Suppressor macrophage treated with lipopolysaccharide for 1 hour (primary cell): ENCODE measurements at regions not wholly inside any gene's neighbourhood (a gene's known extent, or its start where the extent isn't known, plus 50 kb on each side); places are given as distances from the start of the nearest gene placed in this dataset.
"Not testable (repeated sequence)": the region's sequence is repeated elsewhere in the genome, so short reads cannot be mapped to it uniquely, and the experiment has no call there.

Source experiments
- DNase-seq, 3 donors: peaks; one replicate each; pipeline ENCODE4 v3.0.0-alpha.2; 2020 to 2022

DNA sequence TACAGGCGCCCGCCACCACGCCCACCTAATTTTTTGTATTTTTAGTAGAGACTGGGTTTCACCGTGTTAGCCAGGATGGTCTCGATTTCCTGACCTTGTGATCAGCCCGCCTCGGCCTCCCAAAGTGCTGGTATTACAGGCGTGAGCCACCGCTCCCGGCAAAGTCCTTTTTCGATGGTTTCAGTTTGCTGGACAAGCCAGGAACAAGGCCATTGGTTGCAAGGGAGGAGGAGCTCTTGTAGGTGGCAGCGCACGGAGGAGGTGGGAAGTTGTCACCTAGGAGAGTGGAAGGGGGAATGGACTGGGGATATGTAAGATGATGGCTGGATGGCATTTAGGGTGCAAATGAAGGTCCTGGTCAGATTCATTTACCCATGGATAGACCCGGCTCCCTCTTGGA lies 218.5 kb upstream of the ATP6AP2 start:
- not testable (repeated sequence) for DNase-seq

DNA sequence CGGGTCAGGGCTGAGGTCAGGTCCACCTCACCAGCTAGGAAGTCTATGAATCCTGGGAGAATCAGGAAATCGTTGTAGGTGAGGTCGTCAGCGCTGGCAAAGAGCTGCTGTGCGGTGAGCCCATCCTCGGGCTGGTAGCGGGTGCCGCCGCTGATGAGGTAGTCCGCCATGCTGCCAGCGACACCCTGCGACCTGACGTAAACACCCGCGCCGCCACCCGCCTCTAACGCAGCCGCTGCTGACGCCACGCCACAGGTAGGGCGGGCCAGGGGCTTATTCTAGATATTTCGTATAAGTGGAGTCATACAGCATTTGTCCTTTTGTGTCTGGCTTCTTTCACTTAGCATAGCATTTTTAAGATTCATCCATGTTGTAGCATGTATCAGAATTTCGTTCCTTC lies 220.2 kb upstream of the ATP6AP2 start:
- DNase-seq, result no peak

DNA sequence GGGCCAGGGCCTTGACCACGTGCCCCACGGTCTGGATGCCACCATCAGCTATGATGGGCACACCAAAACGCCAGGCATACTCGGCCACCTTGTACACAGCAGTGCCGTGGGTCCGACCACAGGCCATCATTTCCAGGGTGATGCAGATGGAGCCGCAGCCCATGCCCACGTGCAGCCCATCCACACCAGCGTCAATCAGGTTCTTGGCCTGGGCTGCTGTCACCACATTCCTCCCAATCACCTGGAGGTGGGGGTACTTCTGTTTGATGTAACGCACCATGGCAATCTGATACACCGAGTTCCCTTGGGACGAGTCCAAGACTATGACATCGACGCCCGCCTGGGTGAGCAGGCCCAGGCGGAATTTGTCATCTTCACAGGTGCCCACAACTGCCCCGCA lies 221.2 kb upstream of the ATP6AP2 start:
- no peak for DNase-seq

DNA sequence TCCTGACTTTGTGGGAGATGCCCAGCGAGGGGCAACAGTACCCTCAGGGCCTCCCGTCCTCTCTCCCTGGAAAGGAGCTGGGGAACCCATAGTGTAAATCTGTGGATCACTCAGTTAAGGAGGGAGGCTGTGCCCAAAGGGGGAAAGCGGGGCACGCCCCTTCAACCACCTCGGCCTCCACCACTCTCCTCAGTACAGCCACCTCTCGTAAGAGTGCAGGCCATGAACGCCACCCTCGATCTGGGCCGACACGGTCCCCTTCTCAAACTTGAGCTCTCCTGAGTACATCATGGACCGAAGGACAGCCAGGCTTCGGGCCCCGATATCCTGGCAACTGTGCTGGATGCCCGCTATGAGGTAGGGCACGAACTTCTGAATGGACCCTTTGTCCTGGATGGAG lies 221.8 kb upstream of the ATP6AP2 start:
- no peak for DNase-seq

DNA sequence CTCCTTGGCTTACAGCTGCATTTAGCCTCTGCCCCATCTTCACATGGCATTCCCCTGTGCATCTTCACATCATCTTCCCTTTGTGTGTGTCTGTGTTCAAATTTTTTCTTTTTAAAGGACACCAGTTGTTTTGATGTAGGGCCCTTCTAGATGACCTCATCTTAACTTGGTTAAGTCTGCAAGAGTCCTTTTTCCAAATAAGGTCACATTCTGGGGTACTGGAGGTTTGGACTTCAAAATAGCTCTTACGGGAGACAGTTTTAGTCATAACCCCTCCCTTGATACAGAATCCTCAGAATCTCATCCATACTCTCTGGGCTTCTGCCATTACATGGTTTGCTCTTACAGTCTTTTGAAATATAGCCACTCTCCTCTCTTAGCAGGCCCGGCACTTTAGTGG lies 231.5 kb upstream of the ATP6AP2 start:
- no peak for DNase-seq

DNA sequence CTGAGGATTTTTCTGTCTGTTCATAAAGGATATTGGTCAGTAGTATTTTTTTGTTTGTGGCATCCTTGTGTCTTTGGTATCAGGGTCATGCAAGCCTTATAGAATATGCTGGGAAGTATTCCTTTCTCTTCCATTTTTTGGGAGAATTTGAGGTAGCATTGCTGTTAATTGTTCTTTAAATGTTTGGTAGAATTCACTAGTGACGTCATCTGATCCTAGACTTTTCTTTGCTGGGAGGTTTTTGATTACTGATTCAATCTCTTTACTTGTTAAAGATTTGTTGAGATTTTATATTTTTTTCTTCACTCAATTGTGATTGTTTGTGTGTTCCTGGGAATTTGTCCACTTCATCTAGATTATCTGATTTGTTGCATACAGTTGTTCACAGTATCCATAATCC lies 234.4 kb upstream of the ATP6AP2 start:
- DNase-seq, result no peak

DNA sequence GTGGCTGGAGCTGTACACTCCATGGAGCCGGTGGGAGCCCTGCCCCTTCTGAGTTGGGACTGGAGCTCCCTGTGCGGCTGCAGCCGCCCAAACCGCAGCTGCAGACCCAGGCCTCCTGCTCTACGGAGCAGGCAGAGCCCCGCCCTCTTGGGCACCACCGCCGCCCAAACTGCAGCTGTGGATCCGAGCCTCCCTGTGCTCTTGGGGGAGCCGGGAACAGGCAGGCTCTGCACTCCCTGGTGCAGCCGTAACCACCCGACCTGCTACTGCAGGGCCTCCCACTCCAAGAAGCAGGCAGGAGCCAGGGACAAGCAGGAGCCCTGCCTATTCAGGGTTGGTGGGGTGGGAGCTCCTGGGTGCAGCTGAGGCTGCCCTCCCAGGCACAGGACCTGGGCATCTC lies 237.5 kb upstream of the ATP6AP2 start:
- no peak for DNase-seq

DNA sequence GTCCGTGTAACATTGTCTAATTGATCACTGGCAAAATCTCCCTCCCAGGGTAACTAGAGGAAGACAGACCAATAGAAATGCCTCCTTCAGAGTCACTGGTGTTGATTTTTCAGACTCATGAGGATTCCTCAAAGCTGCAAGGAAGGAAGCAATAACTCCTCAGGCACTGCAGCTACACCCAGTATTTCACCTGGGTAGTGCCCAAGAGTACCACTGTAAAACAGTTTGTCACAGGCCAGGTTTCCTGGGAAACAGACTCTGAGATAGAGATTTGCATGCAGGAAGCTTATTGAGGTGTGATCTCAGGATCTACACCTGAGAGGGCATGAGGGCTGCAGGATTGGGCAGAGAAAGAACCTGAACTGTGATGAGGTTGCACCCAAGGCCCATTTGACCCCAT lies 240.7 kb upstream of the ATP6AP2 start:
- no peak for DNase-seq

DNA sequence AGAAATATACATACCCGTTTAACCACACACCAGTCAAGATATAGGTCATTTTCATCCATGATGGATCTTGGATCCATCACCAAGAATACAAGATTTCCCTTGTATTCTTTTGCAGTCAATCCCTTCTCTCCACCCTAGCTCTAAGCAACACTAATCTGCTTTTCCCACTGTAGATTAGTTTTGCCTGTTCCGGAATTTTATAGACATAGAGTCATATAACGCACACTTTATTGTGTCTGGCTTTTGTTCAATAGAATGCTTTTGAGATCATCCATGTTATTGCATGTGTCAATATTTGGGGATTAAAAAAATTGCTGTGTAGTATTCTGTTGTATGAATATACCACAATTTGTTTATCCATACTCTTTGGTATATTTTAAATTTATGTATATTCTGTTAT lies 235.6 kb upstream of the BCOR start:
- DNase-seq, result no peak

DNA sequence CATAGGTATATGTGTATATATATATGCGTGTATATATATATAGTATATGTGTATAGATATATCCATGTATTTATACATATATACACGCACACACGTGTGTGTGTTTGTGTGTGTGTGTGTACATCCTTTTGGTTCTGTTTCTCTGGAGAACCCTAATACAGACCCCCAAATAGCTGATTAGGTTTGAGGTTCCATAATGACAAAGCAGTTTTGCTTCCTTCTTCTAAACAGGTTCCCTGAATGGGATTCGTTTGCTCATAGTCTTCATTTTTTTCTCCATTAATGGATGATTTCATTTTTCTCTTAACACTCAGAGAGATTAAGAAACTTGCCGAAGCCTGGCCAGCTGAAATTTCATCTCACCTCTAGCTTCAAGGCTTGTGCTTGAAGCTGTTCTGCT lies 234.0 kb upstream of the BCOR start:
- DNase-seq, result peak in 2 of 3 donors; percentile 23 to 27

DNA sequence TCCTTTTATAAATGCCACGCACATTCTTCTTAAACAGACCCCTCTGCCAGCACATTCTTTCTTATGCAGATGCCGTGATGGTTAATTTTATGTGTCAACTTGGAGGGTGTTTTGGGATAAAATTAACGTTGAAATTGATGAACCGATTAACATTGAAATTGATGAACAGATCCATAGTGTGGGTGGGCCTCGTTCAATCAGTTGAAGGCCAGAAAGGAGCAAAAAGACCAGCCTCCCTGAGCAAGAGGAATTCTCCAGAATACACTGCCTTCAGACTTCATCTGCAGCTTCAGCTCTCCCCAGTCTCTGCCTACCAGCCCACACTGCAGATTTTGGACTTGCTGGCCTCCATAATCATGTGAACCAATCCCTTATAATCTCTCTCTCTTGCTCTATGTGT lies 233.6 kb upstream of the BCOR start:
- no peak for DNase-seq

DNA sequence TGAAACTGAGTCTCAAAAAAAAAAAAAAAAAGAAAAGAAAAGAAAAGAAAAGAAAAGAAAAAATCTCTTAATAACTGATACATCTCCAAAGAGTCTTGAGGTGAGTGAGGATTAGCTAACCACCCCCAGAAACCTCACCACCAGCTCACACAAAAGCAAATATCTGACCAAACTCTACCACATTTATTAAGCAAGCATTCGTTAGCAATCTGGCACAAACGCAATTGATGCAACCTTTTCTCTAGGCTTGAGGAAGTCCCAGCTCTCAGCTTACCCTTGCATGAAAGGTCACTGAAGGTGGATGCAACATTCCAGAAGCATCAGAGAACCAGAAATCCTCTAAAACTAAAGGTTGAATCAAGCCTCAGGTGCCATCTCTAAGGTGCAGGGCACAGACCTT lies 231.9 kb upstream of the BCOR start:
- peak; percentile 8 to 37 (median 21) for DNase-seq

DNA sequence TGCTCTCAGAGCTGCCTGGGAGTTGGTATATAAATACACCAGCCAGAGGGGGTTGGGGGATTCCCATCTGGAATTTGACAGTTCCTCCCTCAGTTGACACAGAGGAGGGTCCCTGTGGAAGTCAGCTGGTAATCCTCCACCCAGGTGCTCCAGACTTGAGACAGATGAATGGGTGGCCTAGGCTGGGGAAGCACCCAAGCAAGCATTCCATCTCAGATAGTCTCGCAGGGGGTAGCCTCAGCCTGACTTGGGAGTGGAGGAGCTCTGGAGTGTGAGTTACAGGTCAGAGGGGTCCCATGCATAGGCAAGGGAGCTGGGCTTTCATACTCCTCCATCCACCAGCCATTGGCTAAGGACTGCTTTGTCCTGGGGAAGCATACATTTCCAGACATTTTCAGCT lies 229.3 kb upstream of the BCOR start:
- no peak for DNase-seq

DNA sequence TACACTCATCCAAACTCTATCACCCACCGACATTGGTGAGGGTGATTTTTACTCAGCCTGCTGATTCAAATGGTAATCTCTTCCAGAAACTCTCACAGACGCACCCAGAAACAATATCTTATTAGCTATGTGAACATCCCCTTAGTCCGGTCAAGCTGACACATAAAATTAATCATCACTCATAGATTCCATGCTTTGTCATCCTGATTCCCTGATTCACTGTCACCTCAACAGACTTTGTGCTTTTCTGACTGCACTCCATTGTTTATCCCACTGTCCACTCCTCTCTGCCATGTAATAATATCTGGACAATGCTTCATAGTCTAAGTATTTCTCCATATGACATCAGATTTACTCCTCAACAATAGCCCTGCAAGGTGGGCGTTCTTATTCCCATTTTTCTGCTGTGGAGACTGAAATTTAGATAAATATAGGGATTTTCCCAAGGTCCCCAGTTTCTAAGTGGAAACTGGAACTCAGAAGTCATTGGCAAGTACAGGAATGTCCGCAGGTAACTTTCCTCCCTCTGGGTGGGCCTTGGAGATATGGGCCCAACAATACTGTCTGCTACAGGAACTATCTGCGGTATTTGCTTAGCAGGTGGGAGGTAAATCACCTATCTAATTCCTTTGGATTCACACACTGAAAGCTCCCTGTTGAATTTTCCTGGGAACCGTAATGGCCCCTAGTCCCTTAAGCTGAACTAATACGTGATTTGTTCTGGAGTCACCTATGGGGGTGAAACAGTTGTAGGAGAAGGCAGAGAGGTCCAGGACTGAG lies 228.6 kb upstream of the BCOR start:
- DNase-seq, result no peak

DNA sequence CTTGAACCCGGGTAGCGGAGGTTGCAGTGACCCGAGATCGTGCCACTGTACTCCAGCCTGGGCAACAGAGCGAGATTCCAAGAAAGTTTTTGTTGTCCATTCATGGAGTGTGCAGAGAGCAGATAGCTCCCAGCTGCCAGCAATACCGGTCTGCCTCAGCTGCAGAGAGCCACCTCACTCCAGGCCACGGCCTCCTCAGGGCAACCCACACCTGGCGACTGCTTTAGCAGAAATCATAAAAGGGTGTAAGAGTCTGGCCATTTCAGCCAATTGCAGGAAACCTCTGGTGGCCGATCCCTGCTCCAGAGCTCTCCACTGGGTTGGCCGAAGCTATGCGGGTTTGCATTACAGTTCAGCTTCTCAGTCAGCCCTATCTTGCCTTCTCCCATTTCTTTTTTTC lies 227.4 kb upstream of the BCOR start:
- no peak for DNase-seq

DNA sequence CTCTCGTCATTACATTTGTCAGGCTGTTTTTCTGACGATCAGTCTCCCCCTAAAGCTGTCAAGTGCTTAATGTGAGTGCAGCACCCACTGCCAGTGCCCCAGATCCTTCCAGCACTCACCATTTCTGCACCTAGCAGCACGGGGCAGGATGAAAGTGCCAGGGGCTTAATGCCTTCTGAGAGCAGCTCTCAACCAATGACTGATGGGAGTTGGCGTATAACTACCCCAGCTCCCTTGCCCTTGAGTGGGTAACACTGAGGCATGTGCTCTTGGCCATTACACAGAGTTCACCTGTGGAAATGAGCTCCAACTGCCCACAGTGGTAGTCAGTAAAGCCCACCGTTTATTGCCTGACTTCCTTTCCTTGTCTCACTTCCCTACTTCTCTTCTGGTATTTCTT lies 226.2 kb upstream of the BCOR start:
- no peak for DNase-seq

DNA sequence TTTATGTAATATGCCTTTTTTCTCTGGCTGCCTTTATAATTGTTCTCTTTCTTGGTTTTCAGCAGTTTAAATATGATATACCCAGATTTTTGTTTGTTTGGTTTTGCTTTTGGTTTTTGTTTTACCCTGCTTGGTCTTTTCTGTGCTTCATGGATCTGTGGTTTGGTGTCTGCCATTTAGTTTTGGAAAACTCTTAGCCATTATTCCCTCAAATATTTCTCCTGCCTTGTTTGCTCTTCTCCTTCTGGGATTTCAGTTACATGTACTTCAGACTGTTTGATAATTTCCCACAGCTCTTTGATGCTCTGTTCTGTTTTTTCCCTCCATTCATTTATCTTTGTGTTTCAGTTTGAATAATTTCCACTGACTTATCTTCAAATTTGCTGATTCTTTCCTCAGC lies 223.1 kb upstream of the BCOR start:
- DNase-seq, result no peak

DNA sequence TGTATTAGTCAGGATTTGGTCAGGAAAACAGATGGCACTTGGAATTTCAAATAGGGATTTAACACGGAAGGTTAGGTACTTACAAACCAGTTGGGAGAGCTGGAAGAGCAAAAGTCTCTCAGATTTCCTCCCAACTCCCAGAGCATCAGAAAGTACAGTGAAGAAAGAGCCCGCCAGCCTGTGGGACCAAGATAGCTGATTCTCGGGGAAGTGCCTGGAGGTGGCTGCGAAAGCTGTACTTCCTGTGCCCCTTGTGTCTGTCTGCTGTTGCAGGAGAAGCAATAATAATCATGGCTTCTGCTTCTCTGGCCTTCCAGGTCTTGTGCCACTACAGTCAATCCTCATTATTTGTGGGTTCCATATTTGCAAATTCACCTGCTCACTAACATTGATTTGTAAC lies 221.0 kb upstream of the BCOR start:
- DNase-seq, result no peak

DNA sequence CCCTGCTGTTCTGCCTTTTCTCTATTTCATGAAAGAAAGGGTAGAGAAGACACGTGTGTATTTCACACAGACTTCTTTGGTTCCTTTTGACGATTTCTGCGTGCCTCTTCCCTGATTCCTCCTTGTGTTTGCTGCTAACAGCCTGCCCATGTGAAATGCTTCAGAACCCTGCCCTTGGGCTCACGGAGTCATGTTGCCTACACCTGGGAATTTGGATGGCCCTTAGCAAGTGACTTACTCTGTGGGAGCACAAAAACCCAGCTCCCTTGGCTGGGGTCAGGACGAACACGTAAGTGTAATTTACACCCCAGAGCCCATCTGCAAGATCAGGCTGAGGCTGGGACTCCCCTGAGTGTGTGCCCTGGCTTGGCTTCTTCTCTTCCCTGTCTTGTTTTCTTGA lies 220.3 kb upstream of the BCOR start:
- no peak for DNase-seq

DNA sequence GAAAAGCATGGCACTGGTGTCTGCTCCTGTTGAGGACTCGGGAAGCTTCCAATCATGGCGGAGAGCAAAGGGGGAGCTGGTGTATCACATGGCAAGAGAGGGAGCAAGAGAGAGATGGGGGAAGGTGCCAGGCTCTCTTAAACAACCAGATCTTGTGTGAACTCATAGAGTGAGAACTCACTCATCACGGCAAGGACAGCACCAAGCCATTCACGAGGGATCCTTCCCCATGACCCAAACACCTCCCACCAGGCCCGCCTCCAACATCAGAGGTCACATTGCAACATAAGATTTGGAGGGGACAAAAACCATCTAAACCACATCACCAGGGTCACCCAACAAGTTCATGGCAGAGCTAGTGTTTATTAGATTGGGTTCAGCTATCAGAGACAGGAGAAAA lies 218.7 kb upstream of the BCOR start:
- DNase-seq, result no peak

DNA sequence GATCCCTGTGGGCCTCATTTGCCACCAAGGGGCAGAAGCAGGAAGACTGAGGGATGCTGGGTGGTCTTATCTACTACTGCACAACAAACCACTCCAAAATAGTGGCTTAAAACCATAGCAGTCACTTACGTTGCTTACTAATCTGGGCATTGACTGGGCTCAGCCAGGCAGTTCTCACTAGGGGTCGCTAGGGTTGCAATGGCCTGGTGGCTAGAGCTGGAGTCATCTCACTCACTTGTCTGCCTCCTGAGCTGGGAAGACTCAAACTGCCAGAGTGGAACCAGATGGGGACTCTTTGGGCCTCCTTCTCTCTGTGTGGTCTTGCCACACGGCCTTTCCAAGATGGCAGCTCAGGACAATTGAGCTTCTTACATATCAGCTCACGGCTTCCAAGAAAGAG lies 216.3 kb upstream of the BCOR start:
- peak in 1 of 3 donors; percentile 26 for DNase-seq

DNA sequence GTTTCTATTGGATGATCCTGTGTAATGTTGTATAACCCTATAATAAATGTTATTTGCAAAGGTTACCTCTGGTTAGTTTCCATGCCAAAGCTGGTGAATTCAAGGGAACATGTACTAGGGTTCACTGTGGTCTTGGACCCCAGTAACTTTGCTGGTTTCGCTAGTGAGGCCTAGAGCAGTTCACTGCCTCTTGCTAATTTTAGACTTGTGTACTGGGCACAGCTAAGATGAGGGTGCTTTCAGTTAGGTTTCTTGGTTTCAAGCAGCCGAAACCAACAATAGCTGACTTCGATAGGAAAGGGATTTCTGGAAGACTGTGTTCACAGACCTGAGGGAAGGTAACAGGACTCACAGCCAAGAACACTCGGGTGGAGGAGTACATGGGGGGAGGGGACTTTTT lies 215.5 kb upstream of the BCOR start:
- no peak for DNase-seq

DNA sequence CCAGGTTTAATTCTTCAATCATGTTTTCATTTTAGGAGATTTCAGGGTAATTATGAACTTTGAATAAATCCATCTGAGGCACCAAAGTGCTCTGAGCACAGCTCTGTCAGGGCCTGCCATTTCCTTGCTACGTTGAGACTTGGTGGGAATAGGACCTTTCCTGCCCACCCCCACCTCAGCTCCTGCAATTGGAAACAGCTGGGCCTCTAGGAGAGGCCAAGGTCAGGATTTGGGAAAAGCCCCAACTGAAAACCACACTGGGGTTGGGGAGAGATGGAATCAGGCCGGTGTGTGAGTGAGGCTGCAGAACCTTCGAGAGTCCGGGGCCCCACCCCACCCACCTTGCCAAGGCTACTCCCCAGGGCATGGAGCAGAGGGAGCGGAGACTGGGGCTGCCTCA lies 212.7 kb upstream of the BCOR start:
- no peak for DNase-seq

DNA sequence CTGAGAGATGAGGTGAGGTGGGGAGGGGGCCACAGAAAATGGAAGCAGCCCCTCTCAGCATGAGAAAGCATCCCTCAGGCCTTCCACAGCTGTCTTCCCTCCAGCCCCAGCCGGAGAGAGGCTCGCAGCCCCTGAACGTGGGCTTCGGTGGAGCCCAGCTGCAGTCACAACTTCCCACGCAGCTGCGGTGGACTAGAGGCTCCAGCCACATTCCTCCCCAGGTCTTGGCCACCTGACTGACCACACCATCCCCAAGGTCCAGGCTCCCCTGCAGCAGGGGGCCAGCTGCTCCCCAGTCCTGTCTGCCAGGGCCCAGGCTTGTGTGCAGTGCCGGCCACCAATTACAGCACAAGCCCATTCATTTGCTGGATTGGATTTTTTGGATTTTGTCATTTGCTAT lies 212.3 kb upstream of the BCOR start:
- no peak for DNase-seq

DNA sequence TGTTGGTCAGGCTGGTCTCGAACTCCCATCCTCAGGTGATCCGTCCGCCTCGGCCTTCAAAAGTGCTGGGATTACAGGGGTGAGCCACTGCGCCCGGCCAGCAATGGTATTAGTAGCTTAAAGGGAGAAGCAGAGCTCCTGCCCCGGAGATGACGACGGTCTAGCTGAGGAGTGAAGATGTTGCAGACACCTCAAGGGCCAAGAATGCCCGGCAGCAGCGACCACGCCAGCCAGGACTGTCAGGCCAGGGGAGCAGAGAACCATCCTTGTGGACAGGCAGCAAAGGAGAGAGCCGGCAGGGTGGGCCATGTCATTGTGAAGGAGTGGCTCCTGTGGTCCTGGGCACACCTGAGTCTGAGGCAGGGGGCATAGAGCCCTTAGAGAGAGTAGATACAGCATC lies 210.1 kb upstream of the BCOR start:
- no peak for DNase-seq

DNA sequence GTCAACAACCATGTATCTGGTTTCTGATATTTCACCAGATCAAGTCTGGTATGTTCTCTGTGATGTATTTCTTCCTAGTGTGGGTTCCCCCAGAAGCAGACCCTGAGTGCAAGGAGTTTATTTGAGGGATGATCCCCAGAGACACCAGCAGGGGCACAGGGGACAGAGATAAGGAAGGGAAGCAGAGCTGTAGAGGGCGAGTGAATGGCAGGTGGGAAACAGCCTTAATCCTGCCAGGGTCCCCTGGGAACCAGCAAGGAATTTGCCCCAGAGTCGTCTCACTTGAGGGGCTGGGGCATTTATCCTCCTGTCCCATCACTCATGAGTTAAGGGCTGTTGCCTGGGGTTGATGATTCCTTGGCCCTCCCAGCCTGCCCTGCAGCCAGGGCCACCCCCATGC lies 206.4 kb upstream of the BCOR start:
- DNase-seq, result no peak
